NCI-H82 treated with DMSO at 0.1 percent for 48 hours (cell line): ENCODE measurements at regions not wholly inside any gene's neighbourhood (a gene's known extent, or its start where the extent isn't known, plus 50 kb on each side); places are given as distances from the start of the nearest gene placed in this dataset.
"Not testable (repeated sequence)": the region's sequence is repeated elsewhere in the genome, so short reads cannot be mapped to it uniquely, and the experiment has no call there.

Source experiments
- DNase-seq: peaks from one replicate; lab custom pipeline; 2025; ENCODE audit not compliant: unreplicated experiment; lab: John Stamatoyannopoulos, UW

GRCh38 chr19:34576292-34576691, 94.7 kb downstream of the WTIP start:
- no peak for DNase-seq

- DNase-seq = no peak
Measured at GRCh38 chr19:34575206-34575605, 93.6 kb downstream of the WTIP start.

- no peak for DNase-seq
Measured at GRCh38 chr19:34574704-34575103, 93.1 kb downstream of the WTIP start.

- no peak for DNase-seq
Measured at GRCh38 chr19:34573226-34573864, 91.8 kb downstream of the WTIP start.

- DNase-seq = not testable (repeated sequence)
Measured at GRCh38 chr19:34570140-34570539, 88.6 kb downstream of the WTIP start.

GRCh38 chr19:34562344-34562743, 80.8 kb downstream of the WTIP start:
- not testable (repeated sequence) for DNase-seq
